Brain microvascular endothelial cell (primary cell): ENCODE measurements at regions not wholly inside any gene's neighbourhood (a gene's known extent, or its start where the extent isn't known, plus 50 kb on each side); places are given as distances from the start of the nearest gene placed in this dataset.
A peak's percentile ranks its signal among the peaks of the same experiment; 100 is the strongest.

Experiments used
- DNase-seq: peaks from one replicate; pipeline ENCODE4 v3.0.0-alpha.2; 2020
- H3K27ac ChIP-seq: fragments of 250-450 bp; sonication (Bioruptor Pico); 2 replicates; pipeline ENCODE4 v1.5.1; 2020; ENCODE audit warnings: mild to moderate bottlenecking, moderate library complexity
- H3K27me3 ChIP-seq: fragments of 250-450 bp; sonication (Bioruptor Pico); replicated peaks from 2 replicates; pipeline ENCODE4 v1.5.1; 2020; ENCODE audit warnings: mild to moderate bottlenecking
- H3K36me3 ChIP-seq: fragments of 250-450 bp; sonication (Bioruptor Pico); replicated peaks from 2 replicates; pipeline ENCODE4 v1.5.1; 2020; ENCODE audit warnings: mild to moderate bottlenecking
- H3K4me3 ChIP-seq: 2 replicates; pipeline ENCODE4 v1.5.1; 2011; ENCODE audit warnings: low read depth, mild to moderate bottlenecking, control low read depth, low read length, moderate library complexity
- CTCF ChIP-seq: IDR thresholded peaks from 2 replicates; pipeline ENCODE4 v1.5.1; 2011; ENCODE audit warnings: low read depth, mild to moderate bottlenecking, moderate library complexity, low read length, control low read depth, inconsistent platforms; ENCODE audit errors: missing control alignments
- in situ Hi-C: cut with HindIII; loops from 2 replicates; pipeline ENCODE4 v1.10.0; 2017; ENCODE audit warnings: low sequenced_read_pairs, low pct_ligation_motif_present

GRCh38 chr2:71799013-71799575 lies 345.7 kb downstream of the DYSF start:
- no peak overlapping the region for H3K4me3 ChIP-seq
- no peak for TF ChIP-seq CTCF
- no peak overlapping the region for H3K27ac ChIP-seq
- no peak for DNase-seq
- in situ Hi-C loops, result no loop called here
- H3K36me3 ChIP-seq, result no peaks in the 10 kb centered on the region
- no peaks in the 10 kb centered on the region for H3K27me3 ChIP-seq

- Histone ChIP-seq H3K27ac (no peak overlapping the region), H3K36me3 (no peaks in the 10 kb centered on the region), H3K4me3 (no peak overlapping the region), H3K27me3 (no peaks in the 10 kb centered on the region)
- DNase-seq, result peak; percentile 9
- TF ChIP-seq CTCF, result peak; percentile 93
- in situ Hi-C loops, result no loop called here
Observed at GRCh38 chr2:71798266-71799012, 345.1 kb downstream of the DYSF start.

GRCh38 chr2:71797035-71797810 lies 343.9 kb downstream of the DYSF start:
- in situ Hi-C loops, result no loop called here
- Histone ChIP-seq H3K27ac (no peak overlapping the region), H3K36me3 (no peaks in the 10 kb centered on the region), H3K4me3 (no peak overlapping the region), H3K27me3 (no peaks in the 10 kb centered on the region)
- no peak for DNase-seq
- TF ChIP-seq CTCF, result no peak

- no peak for TF ChIP-seq CTCF
- no peak overlapping the region for H3K27ac ChIP-seq
- in situ Hi-C loops, result no loop called here
Observed at GRCh38 chr2:71796174-71796593, 342.8 kb downstream of the DYSF start.

GRCh38 chr2:71795486-71795885 lies 342.1 kb downstream of the DYSF start:
- Histone ChIP-seq H3K27me3 (no peaks in the 10 kb centered on the region), H3K27ac (no peak overlapping the region), H3K4me3 (no peak overlapping the region), H3K36me3 (no peaks in the 10 kb centered on the region)
- no peak for TF ChIP-seq CTCF
- DNase-seq, result no peak
- in situ Hi-C loops, result no loop called here

More at GRCh38 chr2:71796174-71796593, 342.8 kb downstream of the DYSF start:
- Histone ChIP-seq H3K27me3 (no peaks in the 10 kb centered on the region), H3K4me3 (no peak overlapping the region), H3K36me3 (no peaks in the 10 kb centered on the region)
- peak; percentile 32 for DNase-seq
